Activated CD4-positive, alpha-beta T cell treated with anti-CD3 and anti-CD28 coated beads, Interleukin-2, amount 10 ng/mL, durations not matched to agents 24 days and 14 days (primary cell): ENCODE measurements at regions not wholly inside any gene's neighbourhood (a gene's known extent, or its start where the extent isn't known, plus 50 kb on each side); places are given as distances from the start of the nearest gene placed in this dataset.
"Not testable (repeated sequence)": the region's sequence is repeated elsewhere in the genome, so short reads cannot be mapped to it uniquely, and the experiment has no call there.

Source experiments
- DNase-seq: peaks from one replicate; pipeline ENCODE4 v3.0.0; 2022
- H3K27ac Mint-ChIP-seq: one replicate; pipeline ENCODE4 v1.8.0; 2022; ENCODE audit warnings: mild to moderate bottlenecking, mixed read lengths
- H3K27me3 Mint-ChIP-seq: one replicate; pipeline ENCODE4 v1.8.0; 2022; ENCODE audit warnings: mixed read lengths
- H3K36me3 Mint-ChIP-seq: one replicate; pipeline ENCODE4 v1.8.0; 2022; ENCODE audit warnings: low read depth, mild to moderate bottlenecking, mixed read lengths
- H3K4me1 Mint-ChIP-seq: one replicate; pipeline ENCODE4 v1.8.0; 2021; ENCODE audit warnings: mixed read lengths
- H3K4me3 Mint-ChIP-seq: one replicate; pipeline ENCODE4 v1.8.0; 2022; ENCODE audit warnings: mild to moderate bottlenecking, moderate library complexity, mixed read lengths
- H3K9me3 Mint-ChIP-seq: one replicate; pipeline ENCODE4 v1.8.0; 2021; ENCODE audit warnings: mixed read lengths
- intact Hi-C: fragments of 100-400 bp; cut with micrococcal nuclease; formaldehyde crosslinking; loops from one replicate; pipeline ENCODE4 v1.15.1; 2023

DNA sequence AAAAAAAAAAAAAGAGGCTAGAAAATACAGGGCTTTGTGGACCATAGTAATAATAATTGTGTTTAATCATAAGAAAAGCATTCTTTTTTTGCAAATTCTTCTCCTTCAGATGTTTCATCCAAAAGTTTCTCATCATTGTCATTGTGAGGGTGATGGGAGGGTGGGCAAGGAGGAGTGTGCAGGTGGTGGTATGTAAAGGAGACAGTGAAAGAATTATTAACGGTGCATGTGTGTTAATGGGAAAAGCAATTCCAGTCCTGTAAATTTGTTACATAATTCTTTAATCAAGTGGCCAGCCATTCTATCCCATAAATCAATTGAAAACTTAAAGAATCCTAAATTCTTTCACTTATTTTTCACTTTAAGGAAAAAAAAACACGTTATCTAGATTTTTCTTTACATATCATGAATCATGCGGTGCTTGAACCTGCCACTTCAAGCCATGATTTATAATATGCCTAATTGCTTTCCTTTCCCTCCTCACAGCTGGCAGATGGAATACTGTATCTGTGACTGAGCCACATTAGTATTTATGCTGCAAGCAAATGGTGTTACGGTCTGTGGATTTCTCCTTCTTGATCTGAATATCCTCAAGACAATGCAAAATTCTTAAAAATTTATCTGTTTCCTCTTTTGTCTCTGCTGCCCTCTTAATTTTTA lies 318.5 kb downstream of the JRKL start:
- Mint-ChIP-seq H3K4me3 (no peak overlapping the region), H3K4me1 (no peaks in the 10 kb centered on the region), H3K36me3 (no peaks in the 10 kb centered on the region), H3K27ac (no peak overlapping the region), H3K9me3 (no peaks in the 10 kb centered on the region), H3K27me3 (no peaks in the 10 kb centered on the region)
- DNase-seq = no peak
- intact Hi-C loops = no loop called here

GRCh38 chr11:96713301-96713700 lies 323.5 kb downstream of the JRKL start:
- H3K36me3 Mint-ChIP-seq = no peaks in the 10 kb centered on the region
- no peak overlapping the region for H3K27ac Mint-ChIP-seq
- intact Hi-C loops = no loop called here

GRCh38 chr11:96714689-96715088 lies 324.9 kb downstream of the JRKL start:
- Mint-ChIP-seq H3K36me3 (no peaks in the 10 kb centered on the region), H3K4me3 (no peak overlapping the region), H3K27me3 (no peaks in the 10 kb centered on the region), H3K4me1 (no peaks in the 10 kb centered on the region), H3K9me3 (no peaks in the 10 kb centered on the region), H3K27ac (no peak overlapping the region)
- no peak for DNase-seq
- intact Hi-C loops = no loop called here

More at GRCh38 chr11:96713301-96713700, 323.5 kb downstream of the JRKL start:
- Mint-ChIP-seq H3K4me1 (no peaks in the 10 kb centered on the region), H3K4me3 (no peak overlapping the region), H3K9me3 (no peaks in the 10 kb centered on the region), H3K27me3 (no peaks in the 10 kb centered on the region)
- no peak for DNase-seq

GRCh38 chr11:96715208-96715607 lies 325.4 kb downstream of the JRKL start:
- no peaks in the 10 kb centered on the region for H3K36me3 Mint-ChIP-seq
- intact Hi-C loops = no loop called here
- H3K27me3 Mint-ChIP-seq = no peaks in the 10 kb centered on the region
- H3K4me1 Mint-ChIP-seq = no peaks in the 10 kb centered on the region
- no peak overlapping the region for H3K27ac Mint-ChIP-seq
- H3K4me3 Mint-ChIP-seq = no peak overlapping the region
- DNase-seq = no peak
- H3K9me3 Mint-ChIP-seq = no peaks in the 10 kb centered on the region

DNA sequence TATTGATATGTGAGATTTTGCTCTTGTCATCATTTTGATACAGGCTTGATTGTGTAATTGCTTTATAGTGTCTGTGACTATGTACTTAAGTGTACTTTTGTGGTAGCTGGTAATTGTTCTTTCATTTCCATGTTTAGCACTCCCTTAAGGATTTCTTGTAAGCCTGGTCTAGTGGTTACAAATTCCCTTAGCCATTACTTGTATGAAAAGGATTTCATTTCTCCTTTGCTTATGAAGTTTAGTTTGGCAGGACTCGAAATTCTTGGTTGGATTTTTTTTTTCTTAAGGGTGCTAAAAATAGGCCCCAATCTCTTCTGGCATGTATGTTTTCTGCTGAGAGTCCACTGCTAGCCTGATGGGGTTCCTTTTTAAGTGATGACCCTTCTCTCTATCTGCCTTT lies 346.8 kb downstream of the JRKL start:
- Mint-ChIP-seq H3K9me3 (no peaks in the 10 kb centered on the region), H3K27me3 (no peaks in the 10 kb centered on the region), H3K4me1 (no peaks in the 10 kb centered on the region), H3K36me3 (no peaks in the 10 kb centered on the region), H3K27ac (no peak overlapping the region), H3K4me3 (no peak overlapping the region)
- intact Hi-C loops = no loop called here
- no peak for DNase-seq

- H3K4me1 Mint-ChIP-seq = no peaks in the 10 kb centered on the region
- no peaks in the 10 kb centered on the region for H3K9me3 Mint-ChIP-seq
- H3K27ac Mint-ChIP-seq = no peak overlapping the region
- DNase-seq = no peak
- H3K27me3 Mint-ChIP-seq = no peaks in the 10 kb centered on the region
- no peaks in the 10 kb centered on the region for H3K36me3 Mint-ChIP-seq
- H3K4me3 Mint-ChIP-seq = no peak overlapping the region
- intact Hi-C loops = no loop called here
These were observed 348.5 kb downstream of the JRKL start for GRCh38 chr11:96738311-96738710.

- DNase-seq = no peak
- H3K4me3 Mint-ChIP-seq = no peak overlapping the region
- no peaks in the 10 kb centered on the region for H3K9me3 Mint-ChIP-seq
- H3K27ac Mint-ChIP-seq = no peak overlapping the region
- no peaks in the 10 kb centered on the region for H3K27me3 Mint-ChIP-seq
- H3K36me3 Mint-ChIP-seq = no peaks in the 10 kb centered on the region
- no peaks in the 10 kb centered on the region for H3K4me1 Mint-ChIP-seq
- intact Hi-C loops = no loop called here
These were observed 351.3 kb downstream of the JRKL start for GRCh38 chr11:96741068-96741467.

- no peaks in the 10 kb centered on the region for H3K36me3 Mint-ChIP-seq
- no peaks in the 10 kb centered on the region for H3K9me3 Mint-ChIP-seq
- intact Hi-C loops = no loop called here
- DNase-seq = no peak
- no peak overlapping the region for H3K4me3 Mint-ChIP-seq
- no peaks in the 10 kb centered on the region for H3K4me1 Mint-ChIP-seq
- H3K27ac Mint-ChIP-seq = no peak overlapping the region
- no peaks in the 10 kb centered on the region for H3K27me3 Mint-ChIP-seq
These were observed 354.9 kb downstream of the JRKL start for GRCh38 chr11:96744697-96745096.

DNA sequence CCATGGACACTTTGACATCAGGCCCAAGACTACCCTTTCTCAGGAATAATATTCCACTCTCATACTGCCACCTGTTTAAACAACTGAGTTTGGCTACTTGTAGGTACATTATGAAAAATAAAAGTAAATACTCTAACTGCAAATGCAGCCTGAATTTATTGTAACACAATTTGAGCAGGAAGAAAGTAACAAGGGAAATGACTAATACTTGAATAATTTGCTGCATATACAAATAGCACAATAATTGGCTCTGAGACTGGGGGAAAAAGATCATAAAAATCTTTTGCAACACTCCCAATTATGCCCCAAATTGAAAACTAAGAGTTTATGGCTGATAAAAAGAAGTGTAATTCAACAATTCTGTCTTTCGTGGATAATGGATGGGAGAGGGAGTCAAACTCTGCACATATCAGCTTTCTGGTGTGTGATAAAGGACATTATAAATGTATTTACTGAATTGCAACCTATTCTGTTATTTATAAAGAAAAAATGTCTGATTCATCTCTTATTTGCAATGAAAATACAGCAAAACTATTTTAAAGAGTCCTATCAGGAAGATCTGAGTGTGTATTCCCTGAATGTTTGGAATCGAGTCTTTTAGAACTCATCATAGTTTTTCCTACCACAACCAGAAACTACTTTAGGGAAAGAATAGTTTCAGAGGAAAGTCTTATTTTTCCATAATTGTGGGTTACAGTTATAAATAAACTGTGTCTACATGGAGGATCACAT lies 359.0 kb downstream of the JRKL start:
- no peak for DNase-seq
- H3K9me3 Mint-ChIP-seq = no peaks in the 10 kb centered on the region
- no peaks in the 10 kb centered on the region for H3K4me1 Mint-ChIP-seq
- H3K27ac Mint-ChIP-seq = no peak overlapping the region
- no peaks in the 10 kb centered on the region for H3K36me3 Mint-ChIP-seq
- intact Hi-C loops = no loop called here
- no peak overlapping the region for H3K4me3 Mint-ChIP-seq
- no peaks in the 10 kb centered on the region for H3K27me3 Mint-ChIP-seq

DNA sequence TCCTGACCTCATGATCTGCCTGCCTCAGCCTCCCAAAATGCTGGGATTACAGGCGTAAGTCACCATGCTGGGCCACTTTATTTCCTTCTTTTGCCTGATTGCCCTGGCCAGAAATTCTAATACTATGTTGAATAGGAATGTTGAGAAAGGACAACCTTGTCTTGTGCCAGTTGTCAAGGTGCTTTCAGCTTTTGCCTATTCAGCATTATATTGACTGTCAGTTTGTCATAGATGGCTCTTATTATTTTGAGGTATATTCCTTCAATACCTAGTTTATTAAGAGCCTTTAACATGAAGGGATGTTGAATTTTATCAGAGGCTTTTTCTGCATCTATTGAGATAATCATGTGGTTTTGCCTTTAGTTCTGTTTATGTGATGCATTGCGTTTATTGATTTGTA lies 362.0 kb downstream of the JRKL start:
- intact Hi-C loops, H3K4me3 Mint-ChIP-seq, DNase-seq, H3K9me3 Mint-ChIP-seq, H3K4me1 Mint-ChIP-seq, H3K27me3 Mint-ChIP-seq, H3K36me3 Mint-ChIP-seq, H3K27ac Mint-ChIP-seq: not testable (repeated sequence)

- no peak for DNase-seq
- Mint-ChIP-seq H3K27me3 (no peaks in the 10 kb centered on the region), H3K36me3 (no peaks in the 10 kb centered on the region), H3K9me3 (no peaks in the 10 kb centered on the region), H3K4me1 (no peaks in the 10 kb centered on the region), H3K27ac (no peak overlapping the region), H3K4me3 (no peak overlapping the region)
- intact Hi-C loops = no loop called here
These were observed 362.4 kb downstream of the JRKL start for GRCh38 chr11:96752221-96752620.

DNA sequence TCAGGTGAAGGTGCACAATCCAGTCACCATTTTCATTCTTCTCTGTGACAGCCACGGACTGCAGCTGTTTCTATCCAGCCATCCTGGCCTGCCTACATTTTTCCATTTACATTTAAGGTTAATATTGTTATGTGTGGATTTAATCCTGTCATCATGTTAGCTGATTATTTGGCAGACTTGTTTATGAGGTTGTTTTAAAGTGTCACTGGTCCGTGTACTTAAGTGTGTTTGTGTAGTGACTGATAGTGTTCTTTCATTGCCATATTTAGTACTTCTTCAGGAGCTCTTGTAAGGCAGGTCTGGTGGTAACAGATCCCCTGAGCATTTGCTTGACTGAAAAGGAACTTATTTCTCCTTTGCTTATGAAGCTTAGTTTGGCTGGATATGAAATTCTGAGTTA lies 364.2 kb downstream of the JRKL start:
- no peaks in the 10 kb centered on the region for H3K27me3 Mint-ChIP-seq
- no peak overlapping the region for H3K4me3 Mint-ChIP-seq
- H3K9me3 Mint-ChIP-seq = no peaks in the 10 kb centered on the region
- intact Hi-C loops = no loop called here
- no peak overlapping the region for H3K27ac Mint-ChIP-seq
- no peaks in the 10 kb centered on the region for H3K36me3 Mint-ChIP-seq
- no peak for DNase-seq
- H3K4me1 Mint-ChIP-seq = no peaks in the 10 kb centered on the region

DNA sequence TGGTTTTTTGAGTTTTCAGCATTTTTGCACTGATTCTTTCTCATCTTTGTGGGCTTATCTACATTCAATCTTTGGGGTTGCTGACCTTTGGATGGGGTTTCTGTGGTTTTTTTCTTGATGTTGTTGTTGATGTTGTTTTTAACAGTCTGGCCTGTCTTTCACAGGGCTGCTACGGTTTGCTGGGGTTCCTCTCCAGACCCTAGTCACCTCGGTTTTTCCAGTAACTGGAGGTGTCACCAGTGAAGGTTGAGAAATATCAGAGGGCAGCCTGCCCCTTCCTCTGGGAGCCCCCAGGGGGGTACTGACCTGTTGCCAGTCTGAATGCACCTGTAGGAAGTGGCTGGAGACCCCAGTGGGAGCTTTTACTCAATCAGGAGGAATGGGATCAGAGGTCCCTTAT lies 365.4 kb downstream of the JRKL start:
- Mint-ChIP-seq H3K9me3 (no peaks in the 10 kb centered on the region), H3K27me3 (no peaks in the 10 kb centered on the region), H3K4me1 (no peaks in the 10 kb centered on the region), H3K4me3 (no peak overlapping the region), H3K36me3 (no peaks in the 10 kb centered on the region), H3K27ac (no peak overlapping the region)
- no peak for DNase-seq
- intact Hi-C loops = no loop called here

GRCh38 chr11:96755752-96756151 lies 365.9 kb downstream of the JRKL start:
- H3K9me3 Mint-ChIP-seq = no peaks in the 10 kb centered on the region
- no peaks in the 10 kb centered on the region for H3K4me1 Mint-ChIP-seq
- no peak overlapping the region for H3K4me3 Mint-ChIP-seq
- DNase-seq = no peak
- H3K27ac Mint-ChIP-seq = no peak overlapping the region
- intact Hi-C loops = no loop called here
- H3K27me3 Mint-ChIP-seq = no peaks in the 10 kb centered on the region
- no peaks in the 10 kb centered on the region for H3K36me3 Mint-ChIP-seq

- H3K4me1 Mint-ChIP-seq = no peaks in the 10 kb centered on the region
- intact Hi-C loops = no loop called here
- H3K9me3 Mint-ChIP-seq = no peaks in the 10 kb centered on the region
- no peak overlapping the region for H3K4me3 Mint-ChIP-seq
- no peak for DNase-seq
- no peaks in the 10 kb centered on the region for H3K27me3 Mint-ChIP-seq
- H3K27ac Mint-ChIP-seq = no peak overlapping the region
- no peaks in the 10 kb centered on the region for H3K36me3 Mint-ChIP-seq
These were observed 369.1 kb downstream of the JRKL start for GRCh38 chr11:96758957-96759356.
